IMR-90 (cell line): ENCODE measurements at regions not wholly inside any gene's neighbourhood (a gene's known extent, or its start where the extent isn't known, plus 50 kb on each side); places are given as distances from the start of the nearest gene placed in this dataset.

Source experiments
- ATAC-seq: fragments of 200-7000 bp; cut with Tn5 transposase; 2 replicates; pipeline ENCODE4 v1.9.1; 2020; ENCODE audit warnings: low read depth, mild to moderate bottlenecking, moderate library complexity
- BruUV-seq: library from RNA; stranded (reverse); fragments of 400-500 nt; replicated peaks from 2 replicates; lab custom pipeline; 2021; lab: Mats Ljungman, UMichigan
- CTCF ChIA-PET: fragments of 300-600 bp; formaldehyde crosslinking; extraction: SDS; loops from one replicate; lab custom pipeline; 2021; ENCODE audit warnings: antibody characterized with exemption; lab: Yijun Ruan, JAX
- POLR2A ChIA-PET: fragments of 300-600 bp; sonication (Branson Sonifier 250); formaldehyde crosslinking; loops from one replicate; lab custom pipeline; 2022; ENCODE audit warnings: antibody characterized with exemption; ENCODE audit not compliant: unreplicated experiment; lab: Charles Lee
- DNase-seq: peaks from one replicate; pipeline ENCODE4 v3.0.0; 2013
- H2AFZ ChIP-seq: replicated peaks from 2 replicates; pipeline ENCODE3; 2013; ENCODE audit warnings: low read length, mild to moderate bottlenecking; ENCODE audit not compliant: poor library complexity
- H2AK5ac ChIP-seq: 2 replicates; pipeline ENCODE4 v1.6.1; 2013; ENCODE audit warnings: low read depth, low read length, inconsistent platforms
- H2AK9ac ChIP-seq: replicated peaks from 2 replicates; pipeline ENCODE3; 2013; ENCODE audit warnings: mild to moderate bottlenecking, low read depth, low read length, moderate library complexity; ENCODE audit not compliant: poor library complexity
- H2BK120ac ChIP-seq: 2 replicates; pipeline ENCODE4 v1.6.1; 2013; ENCODE audit warnings: low read depth, low read length, inconsistent platforms
- H2BK15ac ChIP-seq: 3 replicates; pipeline ENCODE4 v1.6.1; 2013; ENCODE audit warnings: low read depth, low read length, inconsistent platforms
- H2BK20ac ChIP-seq: 2 replicates; pipeline ENCODE4 v1.6.1; 2013; ENCODE audit warnings: low read depth, mild to moderate bottlenecking, inconsistent platforms, low read length, moderate library complexity
- H2BK5ac ChIP-seq: 2 replicates; pipeline ENCODE4 v1.6.1; 2013; ENCODE audit warnings: mild to moderate bottlenecking, low read depth, low read length, inconsistent platforms; ENCODE audit not compliant: poor library complexity, severe bottlenecking
- H3K14ac ChIP-seq: replicated peaks from 2 replicates; pipeline ENCODE4 v1.6.1; 2013; ENCODE audit warnings: low read depth, low read length, inconsistent platforms
- H3K18ac ChIP-seq: 2 replicates; pipeline ENCODE4 v1.6.1; 2013; ENCODE audit warnings: low read depth, low read length, control low read depth
- H3K23ac ChIP-seq: 2 replicates; pipeline ENCODE4 v1.6.1; 2013; ENCODE audit warnings: low read depth, low read length, inconsistent platforms
- H3K27ac ChIP-seq: 2 replicates; pipeline ENCODE4 v1.5.1; 2013; ENCODE audit warnings: mild to moderate bottlenecking, control low read depth, low read length; ENCODE audit not compliant: insufficient read depth
- H3K27me3 ChIP-seq: 2 replicates; pipeline ENCODE4 v1.6.1; 2013; ENCODE audit warnings: low read length; ENCODE audit not compliant: control insufficient read depth, insufficient read depth
- H3K36me3 ChIP-seq: 2 replicates; pipeline ENCODE4 v1.6.1; 2013; ENCODE audit warnings: low read length, mixed read lengths; ENCODE audit not compliant: control insufficient read depth, insufficient read depth
- H3K4ac ChIP-seq: 2 replicates; pipeline ENCODE4 v1.6.1; 2013; ENCODE audit warnings: low read depth, low read length, inconsistent platforms
- H3K4me1 ChIP-seq: 2 replicates; pipeline ENCODE4 v1.6.1; 2013; ENCODE audit warnings: low read length, mixed read lengths; ENCODE audit not compliant: control insufficient read depth, insufficient read depth
- H3K4me2 ChIP-seq: 2 replicates; pipeline ENCODE4 v1.6.1; 2013; ENCODE audit warnings: low read depth, mild to moderate bottlenecking, control low read depth, low read length, moderate library complexity
- H3K4me3 ChIP-seq: 2 replicates; pipeline ENCODE4 v1.5.1; 2013; ENCODE audit warnings: low read depth, mild to moderate bottlenecking, control low read depth, low read length, moderate library complexity; ENCODE audit not compliant: insufficient read depth
- H3K56ac ChIP-seq: 2 replicates; pipeline ENCODE4 v1.6.1; 2013; ENCODE audit warnings: low read length, inconsistent platforms; ENCODE audit not compliant: insufficient read depth; ENCODE audit errors: extremely low read depth
- H3K79me1 ChIP-seq, 2 experiments: 2 replicates each; pipeline ENCODE4 v1.6.1; 2013; ENCODE audit warnings: low read length in 2 of 2, inconsistent platforms in 1 of 2, low read depth in 1 of 2
- H3K9ac ChIP-seq: 2 replicates; pipeline ENCODE4 v1.6.1; 2013; ENCODE audit warnings: low read depth, low read length, control low read depth
- H3K9me1 ChIP-seq: 2 replicates; pipeline ENCODE4 v1.6.1; 2013; ENCODE audit warnings: low read length, inconsistent platforms; ENCODE audit not compliant: insufficient read depth
- H3K9me3 ChIP-seq: 2 replicates; pipeline ENCODE4 v1.6.1; 2013; ENCODE audit warnings: low read length; ENCODE audit not compliant: control insufficient read depth, insufficient read depth
- H4K20me1 ChIP-seq: 2 replicates; pipeline ENCODE4 v1.6.1; 2013; ENCODE audit warnings: low read length, inconsistent platforms; ENCODE audit not compliant: insufficient read depth
- H4K5ac ChIP-seq: 2 replicates; pipeline ENCODE4 v1.6.1; 2013; ENCODE audit warnings: mild to moderate bottlenecking, low read depth, low read length, control low read depth
- H4K8ac ChIP-seq, 2 experiments: 2 replicates each; pipeline ENCODE4 v1.6.1; 2013; ENCODE audit warnings: low read depth in 2 of 2, low read length in 2 of 2, control low read depth in 1 of 2, inconsistent platforms in 1 of 2
- H4K91ac ChIP-seq: 2 replicates; pipeline ENCODE4 v1.6.1; 2013; ENCODE audit warnings: low read depth, low read length, inconsistent platforms; ENCODE audit not compliant: insufficient read depth
- BHLHE40 ChIP-seq: fragments of 150-350 bp; IDR thresholded peaks from 2 replicates; pipeline ENCODE4 v1.6.1; 2016; ENCODE audit warnings: mild to moderate bottlenecking, low read depth, low read length
- CEBPB ChIP-seq: IDR thresholded peaks from 2 replicates; pipeline ENCODE4 v1.6.1; 2012; ENCODE audit warnings: low read depth, low read length, improper control_type of control experiment
- CHD1 ChIP-seq: IDR thresholded peaks from 2 replicates; pipeline ENCODE4 v1.6.1; 2012; ENCODE audit warnings: low read depth, low read length, improper control_type of control experiment
- FOS ChIP-seq: fragments of 150-350 bp; IDR thresholded peaks from 2 replicates; pipeline ENCODE4 v1.6.1; 2016; ENCODE audit warnings: low read depth, low read length
- MAFK ChIP-seq: IDR thresholded peaks from 2 replicates; pipeline ENCODE4 v1.6.1; 2012; ENCODE audit warnings: low read depth, low read length, improper control_type of control experiment
- MAZ ChIP-seq: IDR thresholded peaks from 2 replicates; pipeline ENCODE4 v1.6.1; 2012; ENCODE audit warnings: low read depth, mild to moderate bottlenecking, low read length, improper control_type of control experiment, moderate library complexity, borderline replicate concordance
- MXI1 ChIP-seq: IDR thresholded peaks from 2 replicates; pipeline ENCODE4 v1.6.1; 2012; ENCODE audit warnings: low read depth, mild to moderate bottlenecking, low read length, moderate library complexity, borderline replicate concordance
- NFE2L2 ChIP-seq: fragments of 150-350 bp; IDR thresholded peaks from 2 replicates; pipeline ENCODE4 v1.6.1; 2016; ENCODE audit warnings: low read depth, mild to moderate bottlenecking, low read length
- POLR2A ChIP-seq: IDR thresholded peaks from 2 replicates; pipeline ENCODE4 v1.6.1; 2012; ENCODE audit warnings: mild to moderate bottlenecking, low read depth, low read length
- RAD21 ChIP-seq: IDR thresholded peaks from 2 replicates; pipeline ENCODE4 v1.6.1; 2012; ENCODE audit warnings: low read length, improper control_type of control experiment
- RCOR1 ChIP-seq: IDR thresholded peaks from 2 replicates; pipeline ENCODE4 v1.6.1; 2012; ENCODE audit warnings: mild to moderate bottlenecking, low read length, improper control_type of control experiment; ENCODE audit not compliant: insufficient replicate concordance
- WGBS, 2 experiments: methylation state at CpG; one replicate each; pipeline versions ENCODE4 v1.1.5 to v1.1.7; 2013; ENCODE audit warnings: missing lambda C conversion rate in 2 of 2; ENCODE audit not compliant: insufficient read length in 1 of 2; ENCODE audit errors: extremely low coverage in 2 of 2; 5-methylcytosine and 5-hydroxymethylcytosine counted together
- dilution Hi-C: fragments of 300-500 bp; cut with HindIII; formaldehyde crosslinking; loops from one replicate; pipeline ENCODE4 v1.14.3; 2018; ENCODE audit warnings: low sequenced_read_pairs; ENCODE audit not compliant: unreplicated experiment
- in situ Hi-C: fragments of 300-500 bp; cut with MboI; formaldehyde crosslinking; loops from 3 replicates; pipeline ENCODE4 v1.14.3; 2019; ENCODE audit warnings: low sequenced_read_pairs, inconsistent platforms, mixed read lengths
- intact Hi-C: fragments of 100-400 bp; cut with micrococcal nuclease; formaldehyde crosslinking; loops from 2 replicates; pipeline ENCODE4 v1.10.0; 2022
- TF ChIP-seq, protein P1 (sequence below): fragments of 150-350 bp; IDR thresholded peaks from 2 replicates; pipeline ENCODE4 v1.6.1; 2017; ENCODE audit warnings: mild to moderate bottlenecking, antibody characterized with exemption, low read length, low read depth

DNA sequence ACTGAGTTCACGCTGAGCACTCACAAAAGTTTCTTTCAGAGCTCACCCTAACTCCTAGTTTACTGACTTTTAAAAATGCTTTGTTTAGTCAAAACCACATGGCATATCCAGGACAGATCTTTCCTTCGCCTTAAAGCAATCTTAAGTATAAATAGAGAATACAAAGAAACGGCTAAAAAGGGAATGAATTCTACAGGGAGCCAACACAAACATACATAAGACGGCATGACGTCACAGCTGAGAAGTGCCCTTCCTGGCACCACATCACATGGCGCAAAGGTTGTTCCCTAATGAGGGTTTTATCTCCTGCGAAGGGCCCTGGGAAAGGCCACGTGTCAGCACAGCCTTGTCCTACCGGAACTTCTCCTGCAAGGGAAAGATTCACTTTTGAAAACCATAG, 141.3 kb downstream of the IRX1 start:
- H2BK5ac ChIP-seq: no peak overlapping the region
- no peak overlapping the region for H3K18ac ChIP-seq
- no peak overlapping the region for H4K91ac ChIP-seq
- H3K9me3 ChIP-seq: peaks cover 29% of the 10 kb centered on the region
- no peak overlapping the region for H3K23ac ChIP-seq
- H3K79me1 ChIP-seq: no peaks in the 10 kb centered on the region
- no peak overlapping the region for H3K4me3 ChIP-seq
- H3K4me1 ChIP-seq: no peaks in the 10 kb centered on the region
- CTCF ChIA-PET: no interaction called here
- no peak overlapping the region for H2BK15ac ChIP-seq
- no peak overlapping the region for H2AFZ ChIP-seq
- 71% methylated on average over 4 of the region's 9 CpGs; no CpG with 5 or more reads in 1 of the 2 experiments for WGBS, 2 experiments
- H3K9me1 ChIP-seq: no peaks in the 10 kb centered on the region
- no peak overlapping the region for H3K4ac ChIP-seq
- H2BK20ac ChIP-seq: no peak overlapping the region
- H3K27ac ChIP-seq: no peak overlapping the region
- H3K4me2 ChIP-seq: no peak overlapping the region
- H2AK9ac ChIP-seq: no peak overlapping the region
- no TSS peak for BruUV-seq
- H3K14ac ChIP-seq: no peak overlapping the region
- ATAC-seq (no peak), DNase-seq (no peak)
- H3K27me3 ChIP-seq: no peaks in the 10 kb centered on the region
- H3K36me3 ChIP-seq: no peaks in the 10 kb centered on the region
- no peak overlapping the region for H2BK120ac ChIP-seq
- H3K9ac ChIP-seq: no peak overlapping the region
- H4K20me1 ChIP-seq: no peaks in the 10 kb centered on the region
- intact Hi-C loops: no loop called here
- TF ChIP-seq RCOR1: no peak
- TF ChIP-seq RAD21: no peak
- TF ChIP-seq BHLHE40: no peak
- TF ChIP-seq CHD1: no peak
- no peak for TF ChIP-seq NFE2L2
- TF ChIP-seq, protein P1, sequence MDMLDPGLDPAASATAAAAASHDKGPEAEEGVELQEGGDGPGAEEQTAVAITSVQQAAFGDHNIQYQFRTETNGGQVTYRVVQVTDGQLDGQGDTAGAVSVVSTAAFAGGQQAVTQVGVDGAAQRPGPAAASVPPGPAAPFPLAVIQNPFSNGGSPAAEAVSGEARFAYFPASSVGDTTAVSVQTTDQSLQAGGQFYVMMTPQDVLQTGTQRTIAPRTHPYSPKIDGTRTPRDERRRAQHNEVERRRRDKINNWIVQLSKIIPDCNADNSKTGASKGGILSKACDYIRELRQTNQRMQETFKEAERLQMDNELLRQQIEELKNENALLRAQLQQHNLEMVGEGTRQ: no peak
- TF ChIP-seq POLR2A: no peak
- TF ChIP-seq CEBPB: no peak
- no peak for TF ChIP-seq FOS
- no peak for TF ChIP-seq MXI1
- TF ChIP-seq MAZ: no peak
- TF ChIP-seq MAFK: no peak
- H2AK5ac ChIP-seq: no peak overlapping the region
- POLR2A ChIA-PET: no interaction called here
- in situ Hi-C loops: no loop called here
- H3K56ac ChIP-seq: no peak overlapping the region
- dilution Hi-C loops: no loop called here
- no peak overlapping the region for H4K8ac ChIP-seq
- H4K5ac ChIP-seq: no peak overlapping the region
